BJ (cell line): ENCODE measurements at regions not wholly inside any gene's neighbourhood (a gene's known extent, or its start where the extent isn't known, plus 50 kb on each side); places are given as distances from the start of the nearest gene placed in this dataset.

Source experiments
- CTCF ChIA-PET: fragments of 350-600 bp; formaldehyde crosslinking; extraction: SDS; loops from one replicate; lab custom pipeline; 2021; ENCODE audit warnings: antibody characterized with exemption, inconsistent platforms; lab: Yijun Ruan, JAX
- POLR2A ChIA-PET: fragments of 300-600 bp; sonication (Branson Sonifier 250); formaldehyde crosslinking; extraction: SDS; loops from one replicate; lab custom pipeline; 2021; ENCODE audit warnings: antibody characterized with exemption; lab: Charles Lee
- DNase-seq: peaks from one replicate; pipeline ENCODE4 v3.0.0-alpha.2; 2011; ENCODE audit warnings: low read depth
- H3K27me3 ChIP-seq: 2 replicates; pipeline ENCODE4 v1.6.0; 2011; ENCODE audit warnings: low read length; ENCODE audit not compliant: control insufficient read depth, insufficient read depth
- H3K36me3 ChIP-seq: 2 replicates; pipeline ENCODE4 v1.5.1; 2011; ENCODE audit warnings: low read length; ENCODE audit not compliant: control insufficient read depth, insufficient read depth
- H3K4me3 ChIP-seq: 2 replicates; pipeline ENCODE4 v1.5.1; 2011; ENCODE audit warnings: low read depth, mild to moderate bottlenecking, control low read depth, low read length
- CTCF ChIP-seq: IDR thresholded peaks from 2 replicates; pipeline ENCODE4 v1.5.1; 2011; ENCODE audit warnings: low read depth, mild to moderate bottlenecking, control low read depth, inconsistent platforms, low read length, moderate library complexity; ENCODE audit not compliant: insufficient read depth

- ChIA-PET POLR2A (no interaction called here), CTCF (no interaction called here)
- no peak for DNase-seq
- Histone ChIP-seq H3K36me3 (no peaks in the 10 kb centered on the region), H3K4me3 (no peak overlapping the region), H3K27me3 (no peaks in the 10 kb centered on the region)
- TF ChIP-seq CTCF: no peak
Observed at GRCh38 chr1:104531990-104532389, 782.3 kb downstream of the AMY1C start.

- no peak for DNase-seq
- POLR2A ChIA-PET: no interaction called here
- no peaks in the 10 kb centered on the region for H3K27me3 ChIP-seq
- no peaks in the 10 kb centered on the region for H3K36me3 ChIP-seq
- H3K4me3 ChIP-seq: no peak overlapping the region
- CTCF ChIA-PET: no interaction called here
- no peak for TF ChIP-seq CTCF
Observed at GRCh38 chr1:104574620-104575019, 824.9 kb downstream of the AMY1C start.

GRCh38 chr1:104592926-104593325 is 843.2 kb downstream of the AMY1C start:
- POLR2A ChIA-PET: no interaction called here
- no peak overlapping the region for H3K4me3 ChIP-seq
- no peaks in the 10 kb centered on the region for H3K27me3 ChIP-seq
- CTCF ChIA-PET: no interaction called here
- no peaks in the 10 kb centered on the region for H3K36me3 ChIP-seq
- no peak for DNase-seq
- TF ChIP-seq CTCF: no peak

GRCh38 chr1:104593413-104594187 is 843.9 kb downstream of the AMY1C start:
- no peaks in the 10 kb centered on the region for H3K27me3 ChIP-seq
- CTCF ChIA-PET: no interaction called here
- POLR2A ChIA-PET: no interaction called here
- H3K4me3 ChIP-seq: no peak overlapping the region
- no peaks in the 10 kb centered on the region for H3K36me3 ChIP-seq
- no peak for DNase-seq
- no peak for TF ChIP-seq CTCF

- Histone ChIP-seq H3K27me3 (no peaks in the 10 kb centered on the region), H3K4me3 (no peak overlapping the region), H3K36me3 (no peaks in the 10 kb centered on the region)
- no peak for DNase-seq
- ChIA-PET CTCF (no interaction called here), POLR2A (no interaction called here)
- TF ChIP-seq CTCF: no peak
Observed at GRCh38 chr1:104617474-104617873, 867.8 kb downstream of the AMY1C start.
